ENCODE measurements at regions not wholly inside any gene's neighbourhood (a gene's known extent, or its start where the extent isn't known, plus 50 kb on each side); places are given as distances from the start of the nearest gene placed in this dataset.

DNA sequence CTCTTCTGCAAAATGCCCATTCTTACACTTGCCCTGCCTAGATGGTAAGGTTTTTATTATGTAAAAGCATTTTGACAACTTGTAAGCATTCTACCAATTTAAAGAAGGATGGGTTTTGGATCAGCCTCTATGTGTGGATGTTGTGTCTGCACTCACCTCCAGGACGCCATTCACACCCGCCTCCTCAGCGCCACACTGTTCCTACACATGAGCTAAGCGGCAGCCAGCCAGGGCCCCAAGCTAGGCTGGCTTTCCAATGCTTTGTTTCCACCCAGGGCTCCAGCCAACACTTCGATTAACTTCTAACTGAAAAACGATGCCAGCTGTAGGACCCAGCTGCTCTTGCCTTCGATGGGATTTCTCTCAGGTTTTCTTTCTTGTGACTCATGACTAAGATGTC is 73.3 kb upstream of the FZD7 start:
- no TSS peak for BruUV-seq (replicated peaks)
- Histone ChIP-seq H3K4me2 (ENCODE audit: insufficient read depth, low read length) (no peak overlapping the region), H3K36me3 (ENCODE audit: control insufficient read depth in 2 of 2, extremely low read depth in 1 of 2, insufficient read depth in 2 of 2, low read length in 2 of 2) (no peaks in the 10 kb centered on the region), H3K9ac (replicated peaks; ENCODE audit: extremely low read depth, insufficient read depth, low read length) (no peak overlapping the region), H3K27ac (ENCODE audit: insufficient read depth, low read depth, low read length) (no peak overlapping the region), H4K20me1 (replicated peaks; ENCODE audit: control insufficient read depth, extremely low read depth, insufficient read depth, low read length) (no peaks in the 10 kb centered on the region), H3K79me2 (ENCODE audit: control insufficient read depth, insufficient read depth, low read length) (no peaks in the 10 kb centered on the region), H3K4me3 (replicated peaks in 1 of 3; ENCODE audit: insufficient read depth in 1 of 3, low read depth in 1 of 3, low read length in 3 of 3) (no peak overlapping the region), H3K9me1 (replicated peaks; ENCODE audit: control insufficient read depth, extremely low read depth, insufficient read depth, low read length) (no peaks in the 10 kb centered on the region), H2AFZ (ENCODE audit: low read depth, low read length) (no peak overlapping the region), H3K4me1 (ENCODE audit: control insufficient read depth, extremely low read depth, insufficient read depth, low read length) (no peaks in the 10 kb centered on the region), H3K27me3 (ENCODE audit: control insufficient read depth in 2 of 2, insufficient read depth in 2 of 2, low read length in 2 of 2) (peaks cover 0 to 6% of the 10 kb centered on the region in 2 experiments), H3K9me3 (replicated peaks; ENCODE audit: control insufficient read depth, insufficient read depth, low read length) (no peaks in the 10 kb centered on the region)
- intact Hi-C loops (cut with micrococcal nuclease) (no loop called here), dilution Hi-C loops (cut with MboI; ENCODE audit: extremely low pct_ligation_motif_present, low sequenced_read_pairs) (no loop called here)
- TF ChIP-seq, protein P1, sequence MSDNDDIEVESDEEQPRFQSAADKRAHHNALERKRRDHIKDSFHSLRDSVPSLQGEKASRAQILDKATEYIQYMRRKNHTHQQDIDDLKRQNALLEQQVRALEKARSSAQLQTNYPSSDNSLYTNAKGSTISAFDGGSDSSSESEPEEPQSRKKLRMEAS (IDR thresholded peaks at IDR 0.05; ENCODE audit: insufficient read depth, insufficient read length) = no peak
- TF ChIP-seq JUN (IDR thresholded peaks at IDR 0.05; ENCODE audit: borderline replicate concordance, insufficient read depth, insufficient read length, low read depth) (no peak), FOS (IDR thresholded peaks at IDR 0.05; ENCODE audit: borderline replicate concordance, insufficient read depth, low read length) (no peak), POLR2AphosphoS5 (IDR thresholded peaks at IDR 0.05; ENCODE audit: insufficient read depth, low read depth, low read length) (no peak), POLR2A (IDR thresholded peaks at IDR 0.05; ENCODE audit: low read depth, low read length) (no peak), EZH2 (IDR thresholded peaks at IDR 0.05; ENCODE audit: borderline replicate concordance, low read depth, low read length, severe bottlenecking) (no peak), GATA2 (IDR thresholded peaks at IDR 0.05; ENCODE audit: insufficient read depth, insufficient read length, low read depth, low read length) (no peak), MYC (IDR thresholded peaks at IDR 0.05; ENCODE audit: low read depth, low read length) (no peak)
- TF ChIP-seq, protein P2, sequence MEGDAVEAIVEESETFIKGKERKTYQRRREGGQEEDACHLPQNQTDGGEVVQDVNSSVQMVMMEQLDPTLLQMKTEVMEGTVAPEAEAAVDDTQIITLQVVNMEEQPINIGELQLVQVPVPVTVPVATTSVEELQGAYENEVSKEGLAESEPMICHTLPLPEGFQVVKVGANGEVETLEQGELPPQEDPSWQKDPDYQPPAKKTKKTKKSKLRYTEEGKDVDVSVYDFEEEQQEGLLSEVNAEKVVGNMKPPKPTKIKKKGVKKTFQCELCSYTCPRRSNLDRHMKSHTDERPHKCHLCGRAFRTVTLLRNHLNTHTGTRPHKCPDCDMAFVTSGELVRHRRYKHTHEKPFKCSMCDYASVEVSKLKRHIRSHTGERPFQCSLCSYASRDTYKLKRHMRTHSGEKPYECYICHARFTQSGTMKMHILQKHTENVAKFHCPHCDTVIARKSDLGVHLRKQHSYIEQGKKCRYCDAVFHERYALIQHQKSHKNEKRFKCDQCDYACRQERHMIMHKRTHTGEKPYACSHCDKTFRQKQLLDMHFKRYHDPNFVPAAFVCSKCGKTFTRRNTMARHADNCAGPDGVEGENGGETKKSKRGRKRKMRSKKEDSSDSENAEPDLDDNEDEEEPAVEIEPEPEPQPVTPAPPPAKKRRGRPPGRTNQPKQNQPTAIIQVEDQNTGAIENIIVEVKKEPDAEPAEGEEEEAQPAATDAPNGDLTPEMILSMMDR (IDR thresholded peaks at IDR 0.05; ENCODE audit: extremely low read depth in 1 of 2, insufficient read depth in 1 of 2, low read depth in 1 of 2, low read length in 2 of 2) = no peak
- no peak for FAIRE-seq
- DNase-seq (ENCODE audit: low read depth, low spot score) = no peak
- CTCF ChIA-PET = interaction anchor here (1.7 kb wide), 1 partner anchor 100 kb away, joined by 6 read pairs; no protein-coding TSS in a partner anchor
- POLR2A ChIA-PET = no interaction called here

Data from endothelial cell of umbilical vein (primary cell).